Bronchial epithelial cell (primary cell): ENCODE measurements at regions not wholly inside any gene's neighbourhood (a gene's known extent, or its start where the extent isn't known, plus 50 kb on each side); places are given as distances from the start of the nearest gene placed in this dataset.

ENCODE experiments used
- DNase-seq: peaks from one replicate; pipeline ENCODE4 v3.0.0-alpha.2; 2010; ENCODE audit warnings: low read depth
- FAIRE-seq: peaks from 2 replicates; lab custom pipeline; 2011; peaks lifted over from hg19 to GRCh38; lab: Jason Lieb, UNC
- H3K27me3 ChIP-seq: 2 replicates; pipeline ENCODE4 v1.5.1; 2011; ENCODE audit warnings: low read length; ENCODE audit not compliant: control insufficient read depth, insufficient read depth
- H3K36me3 ChIP-seq: 2 replicates; pipeline ENCODE4 v1.5.1; 2011; ENCODE audit warnings: low read length; ENCODE audit not compliant: control insufficient read depth, insufficient read depth
- H3K4me3 ChIP-seq: 2 replicates; pipeline ENCODE4 v1.5.1; 2011; ENCODE audit warnings: mild to moderate bottlenecking, low read depth, low read length, control low read depth
- TF ChIP-seq, protein P1 (sequence below): IDR thresholded peaks from 2 replicates; pipeline ENCODE4 v1.5.1; 2011; ENCODE audit warnings: mild to moderate bottlenecking, moderate library complexity, low read length, control low read depth, inconsistent platforms; ENCODE audit not compliant: insufficient read depth, severe bottlenecking

DNA sequence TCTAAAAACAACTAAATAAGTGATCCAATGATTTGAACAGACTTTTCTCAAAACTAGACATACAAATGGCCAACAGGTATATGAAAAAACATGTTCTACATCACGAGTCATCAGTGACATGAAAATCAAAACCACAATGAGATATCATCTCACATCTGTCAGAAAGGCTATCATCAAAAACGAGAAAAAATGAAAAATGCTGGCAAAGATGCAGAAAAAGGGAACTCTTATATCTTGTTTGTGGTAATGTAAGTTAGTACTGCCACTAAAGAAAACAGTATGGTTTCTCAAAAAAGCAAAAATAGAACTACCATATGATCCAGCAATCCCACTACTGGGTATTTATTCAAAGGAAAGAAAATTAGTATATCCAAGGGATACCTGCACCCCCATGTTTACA is 152.9 kb upstream of the FOXN2 start:
- H3K4me3 ChIP-seq, result no peak overlapping the region
- TF ChIP-seq, protein P1, sequence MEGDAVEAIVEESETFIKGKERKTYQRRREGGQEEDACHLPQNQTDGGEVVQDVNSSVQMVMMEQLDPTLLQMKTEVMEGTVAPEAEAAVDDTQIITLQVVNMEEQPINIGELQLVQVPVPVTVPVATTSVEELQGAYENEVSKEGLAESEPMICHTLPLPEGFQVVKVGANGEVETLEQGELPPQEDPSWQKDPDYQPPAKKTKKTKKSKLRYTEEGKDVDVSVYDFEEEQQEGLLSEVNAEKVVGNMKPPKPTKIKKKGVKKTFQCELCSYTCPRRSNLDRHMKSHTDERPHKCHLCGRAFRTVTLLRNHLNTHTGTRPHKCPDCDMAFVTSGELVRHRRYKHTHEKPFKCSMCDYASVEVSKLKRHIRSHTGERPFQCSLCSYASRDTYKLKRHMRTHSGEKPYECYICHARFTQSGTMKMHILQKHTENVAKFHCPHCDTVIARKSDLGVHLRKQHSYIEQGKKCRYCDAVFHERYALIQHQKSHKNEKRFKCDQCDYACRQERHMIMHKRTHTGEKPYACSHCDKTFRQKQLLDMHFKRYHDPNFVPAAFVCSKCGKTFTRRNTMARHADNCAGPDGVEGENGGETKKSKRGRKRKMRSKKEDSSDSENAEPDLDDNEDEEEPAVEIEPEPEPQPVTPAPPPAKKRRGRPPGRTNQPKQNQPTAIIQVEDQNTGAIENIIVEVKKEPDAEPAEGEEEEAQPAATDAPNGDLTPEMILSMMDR, result no peak
- H3K27me3 ChIP-seq, result no peaks in the 10 kb centered on the region
- H3K36me3 ChIP-seq, result no peaks in the 10 kb centered on the region
- FAIRE-seq (no peak), DNase-seq (peak; percentile 35)

DNA sequence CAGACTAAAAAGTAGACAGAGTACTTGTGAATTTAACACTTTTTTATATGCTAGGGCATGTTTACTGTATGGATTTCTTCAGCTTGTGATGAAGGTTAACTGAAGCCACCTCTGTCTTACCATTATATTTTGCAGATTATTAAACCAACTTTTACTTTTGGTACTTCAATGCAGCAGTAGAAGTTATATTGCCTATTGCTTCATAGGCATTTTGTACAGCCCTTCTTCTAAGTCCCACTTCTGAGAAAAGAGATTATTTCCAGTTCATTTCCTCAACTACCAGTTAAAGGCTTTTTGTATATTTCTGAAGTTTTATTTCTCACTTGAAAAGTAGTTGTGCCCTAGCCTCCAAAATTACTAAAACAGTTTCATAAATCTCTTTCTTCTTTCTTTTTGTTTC is 151.7 kb upstream of the FOXN2 start:
- no peaks in the 10 kb centered on the region for H3K36me3 ChIP-seq
- H3K4me3 ChIP-seq, result no peak overlapping the region
- H3K27me3 ChIP-seq, result no peaks in the 10 kb centered on the region
- FAIRE-seq (no peak), DNase-seq (no peak)
- TF ChIP-seq, protein P1, result no peak

DNA sequence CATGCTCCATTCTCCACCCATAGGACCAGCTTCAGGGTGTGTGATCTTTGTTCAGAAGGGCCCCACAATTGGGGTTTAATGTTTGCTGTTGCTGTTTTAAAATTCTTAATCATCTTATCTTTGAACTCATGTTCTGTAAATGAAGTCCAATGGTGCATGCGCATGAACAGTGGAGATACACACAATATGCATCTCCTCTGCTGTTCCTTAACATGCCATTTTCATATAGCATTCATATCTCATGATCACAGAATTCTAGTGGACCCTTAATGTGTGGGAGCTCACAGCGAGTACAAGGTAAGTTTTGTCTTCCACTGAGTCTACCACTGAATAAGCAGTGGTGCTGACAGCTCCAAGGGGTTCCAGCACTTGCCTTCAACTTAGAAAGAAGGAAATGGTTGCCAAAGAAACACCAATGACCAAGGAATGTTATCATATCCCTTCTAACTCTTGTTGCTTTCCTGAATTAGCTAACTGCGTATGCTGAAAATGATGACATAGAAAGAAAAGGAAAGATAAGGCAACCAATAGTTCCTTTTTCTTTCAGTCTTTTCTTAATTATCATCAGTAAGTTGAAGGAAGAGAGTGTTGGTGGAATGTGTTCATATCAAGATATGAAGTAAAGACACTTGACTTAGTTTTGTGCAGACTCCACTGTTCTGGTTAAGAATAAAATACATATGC is 149.3 kb upstream of the FOXN2 start:
- no peak for FAIRE-seq
- DNase-seq, result no peak
- TF ChIP-seq, protein P1, result no peak
- no peaks in the 10 kb centered on the region for H3K27me3 ChIP-seq
- H3K36me3 ChIP-seq, result no peaks in the 10 kb centered on the region
- no peak overlapping the region for H3K4me3 ChIP-seq

DNA sequence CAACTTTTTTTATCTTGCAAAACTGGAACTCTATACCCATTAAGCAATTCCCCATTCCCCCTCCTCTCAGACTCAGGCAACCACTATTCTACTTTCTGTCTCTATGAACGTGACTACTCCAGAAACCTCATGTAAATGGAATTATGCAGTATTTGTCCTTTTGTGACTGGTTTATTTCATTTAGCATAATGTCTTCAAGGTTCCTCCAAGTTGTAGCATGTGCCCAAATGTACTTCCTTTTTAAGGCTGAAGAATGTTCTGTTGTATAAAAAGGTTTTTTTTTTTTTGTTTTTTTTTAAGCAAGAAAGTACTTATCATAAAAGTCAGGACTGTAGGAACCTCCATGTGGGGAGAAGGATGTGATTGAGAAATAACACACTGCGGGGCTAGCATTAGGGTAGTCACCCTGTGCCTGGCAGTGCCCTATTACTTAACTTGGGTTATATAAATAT is 145.3 kb upstream of the FOXN2 start:
- Histone ChIP-seq H3K27me3 (no peaks in the 10 kb centered on the region), H3K4me3 (no peak overlapping the region), H3K36me3 (no peaks in the 10 kb centered on the region)
- FAIRE-seq (no peak), DNase-seq (no peak)
- TF ChIP-seq, protein P1, result no peak

DNA sequence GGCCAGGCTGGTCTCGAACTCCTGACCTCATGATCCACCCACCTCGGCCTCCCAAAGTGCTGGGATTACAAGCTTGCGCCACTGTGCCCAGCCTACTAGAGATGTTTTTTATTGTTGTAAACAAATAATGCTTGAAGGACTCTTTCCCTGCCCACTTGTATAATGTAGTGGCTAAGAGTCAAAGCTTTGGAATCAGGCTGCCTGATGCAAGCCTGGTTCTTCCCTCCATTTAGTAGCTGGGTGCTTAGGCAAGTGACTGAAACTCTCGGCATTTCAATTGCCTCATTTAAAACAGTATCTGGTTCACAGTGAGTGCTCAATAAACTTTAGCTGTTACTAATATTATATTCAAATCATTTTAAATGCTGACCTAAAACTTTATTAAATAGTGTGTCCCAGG is 144.2 kb upstream of the FOXN2 start:
- no peak for FAIRE-seq
- H3K4me3 ChIP-seq, result no peak overlapping the region
- no peaks in the 10 kb centered on the region for H3K36me3 ChIP-seq
- TF ChIP-seq, protein P1, result no peak
- no peaks in the 10 kb centered on the region for H3K27me3 ChIP-seq
- DNase-seq, result no peak

DNA sequence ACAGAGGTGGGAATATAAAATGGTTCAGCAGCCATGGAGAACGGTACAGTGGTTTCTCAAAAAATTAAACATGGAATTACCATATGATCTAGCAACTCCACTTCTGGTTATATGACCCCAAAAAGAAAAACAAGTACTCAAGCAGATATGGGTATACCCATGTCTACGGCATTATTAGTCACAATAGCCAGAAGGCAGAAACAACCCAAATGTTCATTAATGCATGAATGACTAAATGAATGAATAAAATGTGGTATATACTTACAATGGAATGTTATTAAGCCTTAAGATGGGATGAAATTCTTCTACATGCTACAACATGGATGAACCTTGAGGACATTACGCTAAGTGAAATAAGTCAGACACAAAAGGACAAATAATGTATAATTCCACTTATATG is 141.3 kb upstream of the FOXN2 start:
- Histone ChIP-seq H3K36me3 (no peaks in the 10 kb centered on the region), H3K27me3 (no peaks in the 10 kb centered on the region), H3K4me3 (no peak overlapping the region)
- FAIRE-seq, result no peak
- peak; percentile 85 for DNase-seq
- TF ChIP-seq, protein P1, result no peak
